ENCODE measurements at regions not wholly inside any gene's neighbourhood (a gene's known extent, or its start where the extent isn't known, plus 50 kb on each side); places are given as distances from the start of the nearest gene placed in this dataset.

- no peak for DNase-seq (ENCODE audit: low spot score in 2 of 2, unreplicated experiment in 2 of 2)
- Mint-ChIP-seq H3K36me3 (no peaks in the 10 kb centered on the region), H3K4me3 (no peak overlapping the region), H3K27me3 (ENCODE audit: low read depth) (peaks cover 39% of the 10 kb centered on the region), H3K9me3 (peaks cover 3% of the 10 kb centered on the region), H3K4me1 (no peaks in the 10 kb centered on the region), H3K27ac (no peak overlapping the region)
- no peak for TF ChIP-seq CTCF (IDR thresholded peaks at IDR 0.05; ENCODE audit: unreplicated experiment)
Measured at GRCh38 chr16:86175816-86176215, 276.9 kb downstream of the IRF8 start.

- H3K9me3 Mint-ChIP-seq, result peaks cover 3% of the 10 kb centered on the region
- H3K4me1 Mint-ChIP-seq, result no peaks in the 10 kb centered on the region
- DNase-seq (ENCODE audit: low spot score in 2 of 2, unreplicated experiment in 2 of 2), result no peak
- H3K27ac Mint-ChIP-seq, result no peak overlapping the region
- H3K4me3 Mint-ChIP-seq, result no peak overlapping the region
- peaks cover 38% of the 10 kb centered on the region for H3K27me3 Mint-ChIP-seq (ENCODE audit: low read depth)
- no peak for TF ChIP-seq CTCF (IDR thresholded peaks at IDR 0.05; ENCODE audit: unreplicated experiment)
- H3K36me3 Mint-ChIP-seq, result no peaks in the 10 kb centered on the region
Measured at GRCh38 chr16:86176462-86176861, 277.5 kb downstream of the IRF8 start.

- Mint-ChIP-seq H3K4me1 (no peaks in the 10 kb centered on the region), H3K27me3 (ENCODE audit: low read depth) (peaks cover 33% of the 10 kb centered on the region), H3K27ac (no peak overlapping the region), H3K4me3 (no peak overlapping the region), H3K36me3 (no peaks in the 10 kb centered on the region), H3K9me3 (peaks cover 3% of the 10 kb centered on the region)
- no peak for TF ChIP-seq CTCF (IDR thresholded peaks at IDR 0.05; ENCODE audit: unreplicated experiment)
- no peak for DNase-seq (ENCODE audit: low spot score in 2 of 2, unreplicated experiment in 2 of 2)
Measured at GRCh38 chr16:86180244-86180643, 281.3 kb downstream of the IRF8 start.

- Mint-ChIP-seq H3K9me3 (peaks cover 3% of the 10 kb centered on the region), H3K27me3 (ENCODE audit: low read depth) (peaks cover 38% of the 10 kb centered on the region), H3K4me3 (no peak overlapping the region), H3K27ac (no peak overlapping the region), H3K4me1 (no peaks in the 10 kb centered on the region), H3K36me3 (no peaks in the 10 kb centered on the region)
- TF ChIP-seq CTCF (IDR thresholded peaks at IDR 0.05; ENCODE audit: unreplicated experiment), result no peak
- DNase-seq (ENCODE audit: low spot score in 2 of 2, unreplicated experiment in 2 of 2), result no peak
Measured at GRCh38 chr16:86180780-86181179, 281.8 kb downstream of the IRF8 start.

- Mint-ChIP-seq H3K36me3 (no peaks in the 10 kb centered on the region), H3K4me3 (no peak overlapping the region), H3K27ac (no peak overlapping the region), H3K9me3 (peaks cover 3% of the 10 kb centered on the region), H3K27me3 (ENCODE audit: low read depth) (peaks cover 39% of the 10 kb centered on the region), H3K4me1 (no peaks in the 10 kb centered on the region)
- TF ChIP-seq CTCF (IDR thresholded peaks at IDR 0.05; ENCODE audit: unreplicated experiment), result no peak
- no peak for DNase-seq (ENCODE audit: low spot score in 2 of 2, unreplicated experiment in 2 of 2)
Measured at GRCh38 chr16:86181526-86181925, 282.6 kb downstream of the IRF8 start.

- H3K36me3 Mint-ChIP-seq, result no peaks in the 10 kb centered on the region
- H3K27me3 Mint-ChIP-seq (ENCODE audit: low read depth), result peaks cover 59% of the 10 kb centered on the region
- DNase-seq (ENCODE audit: low spot score in 2 of 2, unreplicated experiment in 2 of 2), result no peak
- H3K9me3 Mint-ChIP-seq, result no peaks in the 10 kb centered on the region
- no peak overlapping the region for H3K4me3 Mint-ChIP-seq
- TF ChIP-seq CTCF (IDR thresholded peaks at IDR 0.05; ENCODE audit: unreplicated experiment), result no peak
- no peaks in the 10 kb centered on the region for H3K4me1 Mint-ChIP-seq
- H3K27ac Mint-ChIP-seq, result no peak overlapping the region
Measured at GRCh38 chr16:86184185-86184584, 285.2 kb downstream of the IRF8 start.

Data from mesothelial cell of epicardium (in vitro differentiated cells).